ENCODE measurements at regions not wholly inside any gene's neighbourhood (a gene's known extent, or its start where the extent isn't known, plus 50 kb on each side); places are given as distances from the start of the nearest gene placed in this dataset.

DNA sequence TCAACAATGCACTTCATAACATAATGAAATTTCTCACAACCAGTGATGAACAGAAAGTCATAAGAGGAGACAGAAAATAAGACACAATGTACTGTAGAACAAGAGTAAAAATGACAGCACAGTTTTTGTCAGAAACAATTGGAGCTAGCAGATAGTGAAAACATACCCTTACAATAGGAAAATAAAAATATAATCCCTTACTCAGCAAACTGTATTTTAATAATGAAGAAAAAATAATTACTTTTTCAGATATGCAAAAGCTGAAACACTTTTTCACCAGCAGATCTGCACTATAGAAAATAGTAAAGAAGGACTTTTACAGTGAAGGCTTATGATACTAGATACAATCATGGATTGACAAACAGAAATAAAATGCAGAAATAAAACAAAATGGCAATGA lies 126.3 kb downstream of the TRAM1L1 start:
- H3K9me3 ChIP-seq = no peaks in the 10 kb centered on the region
- H3K27ac ChIP-seq = no peak overlapping the region
- no peaks in the 10 kb centered on the region for H3K36me3 ChIP-seq (replicated peaks in 1 of 2; ENCODE audit: insufficient read depth in 1 of 2, low read depth in 2 of 2)
- H3K4me1 ChIP-seq = no peaks in the 10 kb centered on the region
- H3K27me3 ChIP-seq = no peaks in the 10 kb centered on the region
- no peak for ATAC-seq
- intact Hi-C loops (cut with DNase I) = no loop called here
- no peak for DNase-seq
- H3K4me3 ChIP-seq = no peak overlapping the region
- TF ChIP-seq, protein P1, sequence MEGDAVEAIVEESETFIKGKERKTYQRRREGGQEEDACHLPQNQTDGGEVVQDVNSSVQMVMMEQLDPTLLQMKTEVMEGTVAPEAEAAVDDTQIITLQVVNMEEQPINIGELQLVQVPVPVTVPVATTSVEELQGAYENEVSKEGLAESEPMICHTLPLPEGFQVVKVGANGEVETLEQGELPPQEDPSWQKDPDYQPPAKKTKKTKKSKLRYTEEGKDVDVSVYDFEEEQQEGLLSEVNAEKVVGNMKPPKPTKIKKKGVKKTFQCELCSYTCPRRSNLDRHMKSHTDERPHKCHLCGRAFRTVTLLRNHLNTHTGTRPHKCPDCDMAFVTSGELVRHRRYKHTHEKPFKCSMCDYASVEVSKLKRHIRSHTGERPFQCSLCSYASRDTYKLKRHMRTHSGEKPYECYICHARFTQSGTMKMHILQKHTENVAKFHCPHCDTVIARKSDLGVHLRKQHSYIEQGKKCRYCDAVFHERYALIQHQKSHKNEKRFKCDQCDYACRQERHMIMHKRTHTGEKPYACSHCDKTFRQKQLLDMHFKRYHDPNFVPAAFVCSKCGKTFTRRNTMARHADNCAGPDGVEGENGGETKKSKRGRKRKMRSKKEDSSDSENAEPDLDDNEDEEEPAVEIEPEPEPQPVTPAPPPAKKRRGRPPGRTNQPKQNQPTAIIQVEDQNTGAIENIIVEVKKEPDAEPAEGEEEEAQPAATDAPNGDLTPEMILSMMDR (IDR thresholded peaks at IDR 0.05) = no peak
- no peak for TF ChIP-seq POLR2A (IDR thresholded peaks at IDR 0.05)

DNA sequence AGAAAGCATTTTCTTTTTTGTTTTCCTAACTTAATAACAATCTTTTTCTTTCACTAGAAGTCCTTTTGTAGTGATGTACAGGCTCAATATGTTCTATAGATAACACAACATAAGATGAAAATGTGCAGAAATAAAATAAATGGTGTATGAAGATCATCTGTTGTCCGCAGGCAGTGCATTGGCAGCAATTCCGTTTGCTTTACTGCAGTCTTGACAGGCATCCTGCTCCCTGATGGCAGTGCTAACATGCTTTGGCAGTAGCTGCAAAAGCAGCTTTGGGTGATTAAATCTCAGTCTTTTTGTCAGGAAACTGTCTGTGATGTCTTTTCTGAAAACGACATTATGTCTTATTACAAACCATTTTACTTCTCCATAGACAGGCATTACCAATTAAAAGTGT lies 131.4 kb downstream of the TRAM1L1 start:
- no peak for DNase-seq
- no peaks in the 10 kb centered on the region for H3K9me3 ChIP-seq
- no peak overlapping the region for H3K4me3 ChIP-seq
- H3K36me3 ChIP-seq (replicated peaks in 1 of 2; ENCODE audit: insufficient read depth in 1 of 2, low read depth in 2 of 2) = no peaks in the 10 kb centered on the region
- ATAC-seq = no peak
- TF ChIP-seq, protein P1 (IDR thresholded peaks at IDR 0.05) = no peak
- TF ChIP-seq POLR2A (IDR thresholded peaks at IDR 0.05) = no peak
- H3K27ac ChIP-seq = no peak overlapping the region
- 30 to 39% methylated on average over 3 of the region's 3 CpGs for WGBS, 2 donors
- H3K4me1 ChIP-seq = no peaks in the 10 kb centered on the region
- intact Hi-C loops (cut with DNase I) = no loop called here
- H3K27me3 ChIP-seq = no peaks in the 10 kb centered on the region

DNA sequence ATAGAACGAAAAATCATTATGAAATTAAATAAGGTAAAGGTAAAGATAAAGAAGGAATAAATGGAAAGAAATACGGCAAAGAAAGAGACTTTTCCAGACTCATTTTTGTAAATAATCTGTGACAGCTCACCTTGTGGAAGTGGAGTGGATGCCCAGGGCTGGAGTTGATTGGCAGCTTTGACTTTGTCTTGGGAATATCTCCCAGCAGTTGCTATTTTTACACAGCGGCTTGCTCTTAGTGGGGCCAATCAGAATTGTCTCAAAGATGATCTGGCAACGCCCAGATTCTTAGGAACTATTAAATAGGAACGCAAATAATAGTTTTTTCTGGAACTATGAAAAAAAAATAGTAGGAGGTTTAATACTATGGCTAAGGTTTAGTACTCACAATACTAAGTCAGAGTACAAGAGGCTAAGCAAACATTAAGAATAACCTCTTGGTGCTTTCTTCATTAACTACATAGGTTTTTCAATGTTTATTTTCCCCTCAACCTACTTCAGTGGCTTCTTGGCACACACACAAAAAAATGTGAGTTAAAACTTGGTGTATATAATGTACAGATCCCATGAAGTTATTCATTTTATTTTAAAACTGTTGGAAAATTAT lies 132.7 kb downstream of the TRAM1L1 start:
- H3K27me3 ChIP-seq = no peaks in the 10 kb centered on the region
- H3K4me3 ChIP-seq = no peak overlapping the region
- TF ChIP-seq POLR2A (IDR thresholded peaks at IDR 0.05) = no peak
- TF ChIP-seq, protein P1 (IDR thresholded peaks at IDR 0.05) = no peak
- ATAC-seq (no peak), DNase-seq (no peak)
- 46 to 55% methylated on average over 5 of the region's 5 CpGs for WGBS, 2 donors
- H3K9me3 ChIP-seq = no peaks in the 10 kb centered on the region
- H3K27ac ChIP-seq = no peak overlapping the region
- no peaks in the 10 kb centered on the region for H3K36me3 ChIP-seq (replicated peaks in 1 of 2; ENCODE audit: insufficient read depth in 1 of 2, low read depth in 2 of 2)
- H3K4me1 ChIP-seq = no peaks in the 10 kb centered on the region
- intact Hi-C loops (cut with DNase I) = no loop called here

DNA sequence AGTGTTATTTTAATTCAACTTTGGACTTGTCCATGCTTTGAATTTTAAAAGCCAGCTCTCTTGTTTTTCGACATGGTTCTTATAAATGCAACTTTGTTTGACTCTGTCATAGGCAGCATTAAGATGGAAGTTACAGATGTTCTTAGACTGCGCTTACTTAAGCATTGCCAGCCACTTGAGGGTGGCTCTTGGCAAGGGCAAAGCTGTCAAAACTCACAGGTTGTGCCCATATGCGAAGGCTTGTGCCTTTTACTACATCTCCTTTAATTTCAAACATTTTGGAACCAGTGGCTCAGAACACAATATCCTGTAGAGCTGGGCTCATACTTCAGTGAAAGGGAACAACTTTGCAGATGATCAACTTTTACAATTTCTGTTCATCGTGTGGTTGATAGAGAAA lies 135.5 kb downstream of the TRAM1L1 start:
- H3K9me3 ChIP-seq = no peaks in the 10 kb centered on the region
- H3K27me3 ChIP-seq = no peaks in the 10 kb centered on the region
- WGBS, 2 donors = 71 to 79% methylated on average over 4 of the region's 4 CpGs
- no peaks in the 10 kb centered on the region for H3K36me3 ChIP-seq (replicated peaks in 1 of 2; ENCODE audit: insufficient read depth in 1 of 2, low read depth in 2 of 2)
- intact Hi-C loops (cut with DNase I) = no loop called here
- TF ChIP-seq, protein P1 (IDR thresholded peaks at IDR 0.05) = no peak
- TF ChIP-seq POLR2A (IDR thresholded peaks at IDR 0.05) = no peak
- no peaks in the 10 kb centered on the region for H3K4me1 ChIP-seq
- H3K4me3 ChIP-seq = no peak overlapping the region
- DNase-seq (no peak), ATAC-seq (no peak)
- no peak overlapping the region for H3K27ac ChIP-seq

DNA sequence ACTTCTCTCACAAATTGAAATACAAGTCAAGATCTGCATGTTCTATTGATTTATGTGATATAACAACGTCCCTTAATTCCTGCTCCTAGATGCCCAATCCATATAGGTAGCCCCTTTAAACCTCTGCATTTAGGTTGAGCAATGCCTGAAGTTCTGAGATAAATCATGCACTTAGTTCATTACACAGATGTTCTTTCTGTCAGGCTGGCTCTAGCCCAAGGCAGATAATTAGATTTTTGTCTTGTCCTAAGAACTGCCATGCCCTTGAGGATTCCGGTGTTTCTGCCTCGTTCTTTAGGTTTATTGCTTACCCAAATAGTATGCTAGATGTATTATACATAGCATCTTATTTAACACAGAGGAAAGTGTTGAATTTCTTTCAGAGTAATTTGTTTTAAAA lies 143.1 kb downstream of the TRAM1L1 start:
- Histone ChIP-seq H3K27me3 (no peaks in the 10 kb centered on the region), H3K27ac (no peak overlapping the region), H3K36me3 (replicated peaks in 1 of 2; ENCODE audit: insufficient read depth in 1 of 2, low read depth in 2 of 2) (no peaks in the 10 kb centered on the region), H3K4me1 (no peaks in the 10 kb centered on the region), H3K4me3 (no peak overlapping the region), H3K9me3 (no peaks in the 10 kb centered on the region)
- intact Hi-C loops (cut with DNase I) = no loop called here
- WGBS, 2 donors = 20 to 27% methylated on average over 3 of the region's 3 CpGs
- ATAC-seq = no peak
- no peak for DNase-seq
- TF ChIP-seq, protein P1 (IDR thresholded peaks at IDR 0.05) = no peak
- TF ChIP-seq POLR2A (IDR thresholded peaks at IDR 0.05) = no peak
